Loucy (cell line): ENCODE measurements at regions not wholly inside any gene's neighbourhood (a gene's known extent, or its start where the extent isn't known, plus 50 kb on each side); places are given as distances from the start of the nearest gene placed in this dataset.

Experiments used
- CTCF ChIP-seq: fragments of 200-600 bp; sonication (generic); conservative IDR thresholded peaks from 2 replicates; pipeline ENCODE4 v1.5.1; 2014; ENCODE audit warnings: mild to moderate bottlenecking, antibody characterized with exemption, low read length
- EZH2phosphoT487 ChIP-seq: fragments of 200-600 bp; IDR thresholded peaks from 2 replicates; pipeline ENCODE4 v1.6.1; 2018; ENCODE audit warnings: antibody characterized with exemption, mild to moderate bottlenecking, moderate library complexity, borderline replicate concordance

DNA sequence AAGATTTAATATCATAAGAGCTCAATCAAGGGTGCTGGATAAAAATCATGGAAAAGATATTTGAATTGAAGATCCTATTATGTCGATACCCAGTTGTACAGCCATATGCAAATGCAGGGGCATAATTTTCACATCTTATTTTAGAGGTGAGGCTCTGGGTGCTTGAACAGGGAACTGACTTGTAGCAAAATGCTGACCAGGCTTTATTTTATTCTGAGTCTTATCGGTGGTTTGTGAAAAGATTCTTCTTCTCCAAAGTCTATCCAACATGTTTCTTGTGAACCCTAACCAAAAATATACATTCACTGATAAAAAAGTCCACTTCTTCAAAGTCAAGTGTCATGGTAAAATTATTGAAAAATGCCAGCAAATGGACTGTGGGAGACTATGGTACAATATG is 475.5 kb upstream of the NEGR1 start:
- no peak for TF ChIP-seq CTCF
- TF ChIP-seq EZH2phosphoT487: no peak
